HEK293 (cell line): ENCODE measurements at regions not wholly inside any gene's neighbourhood (a gene's known extent, or its start where the extent isn't known, plus 50 kb on each side); places are given as distances from the start of the nearest gene placed in this dataset.

ENCODE experiments used
- CTCF ChIA-PET: fragments of 350-600 bp; formaldehyde crosslinking; extraction: SDS; loops from one replicate; lab custom pipeline; 2021; ENCODE audit warnings: antibody characterized with exemption; lab: Yijun Ruan, JAX
- POLR2A ChIA-PET: fragments of 300-600 bp; formaldehyde crosslinking; extraction: SDS; loops from one replicate; lab custom pipeline; 2020; ENCODE audit warnings: antibody characterized with exemption, inconsistent platforms; lab: Yijun Ruan, JAX
- H3K27ac ChIP-seq: fragments of 200-500 bp; sonication (Bioruptor generic); 2 replicates; pipeline ENCODE4 v1.5.1; 2014; ENCODE audit warnings: low read depth, low read length, control low read depth, inconsistent platforms; ENCODE audit errors: extremely low read depth
- H3K36me3 ChIP-seq, 2 experiments: fragments of 200-500 bp in 1 of 2; sonication (Bioruptor generic) in 1 of 2; 1 replicate in 1 of 2; 2 replicates in 1 of 2; pipeline ENCODE4 v1.5.1; 2014 to 2017; ENCODE audit warnings: inconsistent platforms in 2 of 2, low read length in 2 of 2; ENCODE audit not compliant: control insufficient read depth in 2 of 2, insufficient read depth in 1 of 2
- H3K4me1 ChIP-seq: fragments of 200-500 bp; sonication (Bioruptor generic); 2 replicates; pipeline ENCODE4 v1.5.1; 2014; ENCODE audit warnings: mild to moderate bottlenecking, low read length, inconsistent platforms; ENCODE audit not compliant: control insufficient read depth, insufficient read depth
- H3K4me3 ChIP-seq: 2 replicates; pipeline ENCODE4 v1.5.1; 2011; ENCODE audit warnings: low read depth, mild to moderate bottlenecking, control low read depth, low read length, moderate library complexity
- H3K9me3 ChIP-seq: fragments of 200-500 bp; sonication (Bioruptor generic); 2 replicates; pipeline ENCODE4 v1.5.1; 2014; ENCODE audit warnings: low read depth, low read length, inconsistent platforms; ENCODE audit not compliant: control insufficient read depth, insufficient read depth
- AEBP2 ChIP-seq: fragments of 450-650 bp; formaldehyde crosslinking; IDR thresholded peaks from 2 replicates; pipeline ENCODE4 v1.5.1; 2016; ENCODE audit warnings: missing biosample characterization, missing genetic modification characterization, borderline replicate concordance
- PRDM2 ChIP-seq: fragments of 450-650 bp; formaldehyde crosslinking; IDR thresholded peaks from 2 replicates; pipeline ENCODE4 v1.5.1; 2016; ENCODE audit warnings: missing biosample characterization, missing genetic modification characterization, borderline replicate concordance
- SP2 ChIP-seq: fragments of 450-650 bp; formaldehyde crosslinking; IDR thresholded peaks from 2 replicates; pipeline ENCODE4 v1.5.1; 2016; ENCODE audit warnings: missing biosample characterization, missing genetic modification characterization
- SP3 ChIP-seq: fragments of 450-650 bp; formaldehyde crosslinking; IDR thresholded peaks from 2 replicates; pipeline ENCODE4 v1.5.1; 2016; ENCODE audit warnings: missing biosample characterization, missing genetic modification characterization
- ZBTB10 ChIP-seq: fragments of 450-650 bp; formaldehyde crosslinking; IDR thresholded peaks from 2 replicates; pipeline ENCODE4 v1.5.1; 2016; ENCODE audit warnings: missing biosample characterization, missing genetic modification characterization
- ZNF2 ChIP-seq: fragments of 450-650 bp; formaldehyde crosslinking; IDR thresholded peaks from 2 replicates; pipeline ENCODE4 v1.5.1; 2016; ENCODE audit warnings: missing biosample characterization, missing genetic modification characterization
- ZNF239 ChIP-seq: fragments of 450-650 bp; formaldehyde crosslinking; IDR thresholded peaks from 2 replicates; pipeline ENCODE4 v1.5.1; 2016; ENCODE audit warnings: missing biosample characterization, missing genetic modification characterization
- ZNF362 ChIP-seq: fragments of 450-650 bp; formaldehyde crosslinking; IDR thresholded peaks from 2 replicates; pipeline ENCODE4 v1.5.1; 2016; ENCODE audit warnings: missing biosample characterization, missing genetic modification characterization
- ZNF530 ChIP-seq: fragments of 450-650 bp; formaldehyde crosslinking; IDR thresholded peaks from 2 replicates; pipeline ENCODE4 v1.5.1; 2016; ENCODE audit warnings: low read depth, missing biosample characterization, missing genetic modification characterization
- ZNF747 ChIP-seq: fragments of 450-650 bp; formaldehyde crosslinking; IDR thresholded peaks from 2 replicates; pipeline ENCODE4 v1.5.1; 2016; ENCODE audit warnings: missing biosample characterization, missing genetic modification characterization
- ZSCAN18 ChIP-seq: fragments of 450-650 bp; formaldehyde crosslinking; IDR thresholded peaks from 2 replicates; pipeline ENCODE4 v1.5.1; 2016; ENCODE audit warnings: missing biosample characterization, missing genetic modification characterization

GRCh38 chr5:118220556-118221195 lies 767.7 kb downstream of the DTWD2 start:
- no peak for TF ChIP-seq SP2
- TF ChIP-seq ZNF747 (tag by site-specific recombination): no peak
- no peak for TF ChIP-seq ZBTB10 (tag by site-specific recombination)
- no peak for TF ChIP-seq AEBP2 (tag by site-specific recombination)
- no peak overlapping the region for H3K4me3 ChIP-seq
- H3K4me1 ChIP-seq: no peaks in the 10 kb centered on the region
- no peak overlapping the region for H3K27ac ChIP-seq
- no peaks in the 10 kb centered on the region for H3K36me3 ChIP-seq
- no peaks in the 10 kb centered on the region for H3K9me3 ChIP-seq
- ChIA-PET CTCF (no interaction called here), POLR2A (no interaction called here)

- no peak overlapping the region for H3K4me3 ChIP-seq
- H3K36me3 ChIP-seq: no peaks in the 10 kb centered on the region
- ChIA-PET POLR2A (no interaction called here), CTCF (no interaction called here)
- H3K9me3 ChIP-seq: no peaks in the 10 kb centered on the region
- TF ChIP-seq ZSCAN18: no peak
- no peak for TF ChIP-seq ZBTB10 (tag by site-specific recombination)
- no peak for TF ChIP-seq ZNF239 (tag by site-specific recombination)
- H3K27ac ChIP-seq: no peak overlapping the region
- no peaks in the 10 kb centered on the region for H3K4me1 ChIP-seq
These were observed 776.7 kb downstream of the DTWD2 start for GRCh38 chr5:118211606-118212005.

- TF ChIP-seq ZNF530 (tag by site-specific recombination) (no peak), ZNF2 (tag by site-specific recombination) (no peak)
- no peak overlapping the region for H3K4me3 ChIP-seq
- H3K27ac ChIP-seq: no peak overlapping the region
- H3K4me1 ChIP-seq: no peaks in the 10 kb centered on the region
- no peaks in the 10 kb centered on the region for H3K36me3 ChIP-seq
- no peaks in the 10 kb centered on the region for H3K9me3 ChIP-seq
- CTCF ChIA-PET: no interaction called here
- POLR2A ChIA-PET: no interaction called here
These were observed 780.3 kb downstream of the DTWD2 start for GRCh38 chr5:118208031-118208453.

- H3K4me1 ChIP-seq: no peaks in the 10 kb centered on the region
- no peak overlapping the region for H3K27ac ChIP-seq
- ChIA-PET POLR2A (no interaction called here), CTCF (no interaction called here)
- no peak overlapping the region for H3K4me3 ChIP-seq
- no peaks in the 10 kb centered on the region for H3K9me3 ChIP-seq
- no peaks in the 10 kb centered on the region for H3K36me3 ChIP-seq
- no peak for TF ChIP-seq SP3
- TF ChIP-seq ZNF362: no peak
- TF ChIP-seq PRDM2 (tag by site-specific recombination): no peak
These were observed 788.5 kb downstream of the DTWD2 start for GRCh38 chr5:118199801-118200200.
